PFSK-1 (cell line): ENCODE measurements at regions not wholly inside any gene's neighbourhood (a gene's known extent, or its start where the extent isn't known, plus 50 kb on each side); places are given as distances from the start of the nearest gene placed in this dataset.

Experiments
- FOXP2 ChIP-seq: optimal IDR thresholded peaks from 2 replicates; pipeline ENCODE3; 2011; ENCODE audit warnings: borderline replicate concordance, control low read depth, inconsistent platforms; ENCODE audit not compliant: insufficient read depth; ENCODE audit errors: extremely low read length, extremely low read depth
- POLR2AphosphoS5 ChIP-seq: IDR thresholded peaks from 2 replicates; pipeline ENCODE4 v1.6.1; 2012; ENCODE audit warnings: low read depth, mild to moderate bottlenecking, control low read depth, low read length, moderate library complexity
- REST ChIP-seq, 2 experiments: IDR thresholded peaks; 2 replicates each; pipeline versions ENCODE4 v1.6.1 to v1.8.0; 2011 to 2012; ENCODE audit warnings: low read depth in 2 of 2, low read length in 2 of 2, control low read depth in 1 of 2, inconsistent platforms in 1 of 2, mild to moderate bottlenecking in 1 of 2, moderate library complexity in 1 of 2; ENCODE audit not compliant: insufficient read depth in 1 of 2
- SIN3A ChIP-seq: IDR thresholded peaks from 2 replicates; pipeline ENCODE4 v1.6.1; 2012; ENCODE audit warnings: mild to moderate bottlenecking, low read length, moderate library complexity, borderline replicate concordance; ENCODE audit not compliant: insufficient read depth
- TAF1 ChIP-seq: IDR thresholded peaks from 2 replicates; pipeline ENCODE4 v1.6.1; 2012; ENCODE audit warnings: low read length, control low read depth, borderline replicate concordance; ENCODE audit not compliant: insufficient read depth

- TF ChIP-seq REST (IDR thresholded peaks at IDR 0.05; ENCODE audit: insufficient read depth in 1 of 2, low read depth in 2 of 2, low read length in 2 of 2) (no peak), POLR2AphosphoS5 (no peak), TAF1 (no peak), SIN3A (no peak), FOXP2 (no peak)
Measured at GRCh38 chr9:91006046-91006445, 204.4 kb downstream of the SYK start.
